Immature natural killer cell (primary cell): ENCODE measurements at regions not wholly inside any gene's neighbourhood (a gene's known extent, or its start where the extent isn't known, plus 50 kb on each side); places are given as distances from the start of the nearest gene placed in this dataset.

Source experiments
- DNase-seq, 3 donors: peaks; one replicate each; pipeline ENCODE4 v3.0.0; 2022; ENCODE audit warnings: mixed read lengths in 1 of 3
- H3K27ac Mint-ChIP-seq, 6 donors: one replicate each; pipeline ENCODE4 v1.8.0; 2020; ENCODE audit warnings: mixed read lengths in 6 of 6, mild to moderate bottlenecking in 5 of 6, inconsistent platforms in 4 of 6, moderate library complexity in 3 of 6
- H3K27me3 Mint-ChIP-seq, 3 donors: one replicate each; pipeline ENCODE4 v1.8.0; 2020 to 2021; ENCODE audit warnings: low read depth in 3 of 3, mild to moderate bottlenecking in 3 of 3, mixed read lengths in 3 of 3, moderate library complexity in 3 of 3, inconsistent platforms in 1 of 3
- H3K36me3 Mint-ChIP-seq, 3 donors: one replicate each; pipeline ENCODE4 v1.8.0; 2020; ENCODE audit warnings: mixed read lengths in 3 of 3, inconsistent platforms in 2 of 3, mild to moderate bottlenecking in 2 of 3
- H3K4me1 Mint-ChIP-seq, 2 donors: one replicate each; pipeline ENCODE4 v1.8.0; 2020; ENCODE audit warnings: inconsistent platforms in 2 of 2, mild to moderate bottlenecking in 2 of 2, mixed read lengths in 2 of 2, moderate library complexity in 1 of 2
- H3K4me3 Mint-ChIP-seq, 5 donors: one replicate each; pipeline ENCODE4 v1.8.0; 2020; ENCODE audit warnings: mild to moderate bottlenecking in 5 of 5, mixed read lengths in 5 of 5, inconsistent platforms in 3 of 5, moderate library complexity in 3 of 5
- H3K9me3 Mint-ChIP-seq, 6 donors: one replicate each; pipeline ENCODE4 v1.8.0; 2020; ENCODE audit warnings: mild to moderate bottlenecking in 6 of 6, mixed read lengths in 6 of 6, inconsistent platforms in 4 of 6, moderate library complexity in 3 of 6

GRCh38 chr11:116596346-116597260 is 176.2 kb downstream of the BUD13 start:
- DNase-seq, result no peak
- Mint-ChIP-seq H3K27me3 (peaks cover 0 to 6% (median 0%) of the 10 kb centered on the region in 3 donors), H3K4me1 (no peaks in the 10 kb centered on the region), H3K36me3 (no peaks in the 10 kb centered on the region), H3K27ac (no peak overlapping the region), H3K4me3 (no peak overlapping the region), H3K9me3 (peaks cover 0 to 2% (median 0%) of the 10 kb centered on the region in 6 donors)

- DNase-seq, result no peak
- Mint-ChIP-seq H3K4me1 (no peaks in the 10 kb centered on the region), H3K27me3 (peaks cover 0 to 9% (median 2%) of the 10 kb centered on the region in 3 donors), H3K9me3 (peaks cover 0 to 5% (median 0%) of the 10 kb centered on the region in 6 donors), H3K27ac (no peak overlapping the region), H3K4me3 (no peak overlapping the region), H3K36me3 (no peaks in the 10 kb centered on the region)
Measured at GRCh38 chr11:116595305-116595880, 177.4 kb downstream of the BUD13 start.

- Mint-ChIP-seq H3K27ac (no peak overlapping the region), H3K4me3 (no peak overlapping the region), H3K9me3 (peaks cover 0 to 5% (median 0%) of the 10 kb centered on the region in 6 donors), H3K4me1 (no peaks in the 10 kb centered on the region), H3K27me3 (peaks cover 2 to 13% (median 5%) of the 10 kb centered on the region in 3 donors), H3K36me3 (no peaks in the 10 kb centered on the region)
- no peak for DNase-seq
Measured at GRCh38 chr11:116590844-116591570, 181.8 kb downstream of the BUD13 start.

DNA sequence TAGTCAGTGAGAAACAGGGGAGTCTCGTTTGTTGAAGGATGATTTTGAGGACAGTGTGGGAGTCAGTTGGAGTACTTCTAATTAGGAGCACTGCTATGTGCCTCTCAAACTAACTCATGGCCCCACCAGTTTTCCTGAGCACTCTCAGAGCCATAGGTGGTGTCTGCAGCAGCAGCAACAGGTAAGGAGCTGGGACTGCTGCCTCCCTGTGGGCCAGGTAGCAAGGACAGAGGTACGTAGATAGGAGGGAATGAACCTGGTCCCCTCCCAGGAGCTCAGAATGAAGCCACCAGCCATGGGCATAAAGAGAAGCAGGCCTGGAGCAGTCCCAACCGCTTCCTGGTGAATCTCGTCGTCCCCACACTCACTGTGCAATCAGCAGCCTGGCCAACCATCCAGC is 183.4 kb downstream of the BUD13 start:
- Mint-ChIP-seq H3K36me3 (no peaks in the 10 kb centered on the region), H3K4me3 (no peak overlapping the region), H3K27ac (no peak overlapping the region), H3K4me1 (no peaks in the 10 kb centered on the region), H3K9me3 (peaks cover 0 to 2% (median 0%) of the 10 kb centered on the region in 6 donors), H3K27me3 (peaks cover 2 to 14% (median 7%) of the 10 kb centered on the region in 3 donors)
- no peak for DNase-seq

DNA sequence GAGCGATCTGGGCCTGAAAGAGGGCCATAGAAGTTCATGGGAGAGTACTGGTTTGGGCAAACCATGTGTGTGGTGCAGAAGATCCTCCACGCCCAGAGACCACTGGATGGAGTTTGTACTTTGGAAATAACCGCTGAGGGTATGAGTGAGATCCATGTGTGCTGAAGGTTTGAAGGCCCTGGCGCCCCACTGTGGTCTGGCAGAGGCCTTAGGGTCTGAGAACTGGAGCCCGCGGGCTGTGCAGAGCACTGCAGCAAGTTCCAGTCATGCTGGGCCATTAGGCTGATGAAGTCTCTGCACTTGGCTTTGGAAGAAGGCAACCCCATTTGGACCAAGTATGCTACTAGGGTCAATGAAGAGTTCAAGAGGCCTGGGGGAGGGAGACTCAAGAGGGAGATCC is 186.4 kb downstream of the BUD13 start:
- Mint-ChIP-seq H3K27me3 (peaks cover 10 to 22% (median 16%) of the 10 kb centered on the region in 3 donors), H3K4me1 (no peaks in the 10 kb centered on the region), H3K9me3 (peaks cover 0 to 2% (median 0%) of the 10 kb centered on the region in 6 donors), H3K27ac (no peak overlapping the region), H3K4me3 (no peak overlapping the region), H3K36me3 (no peaks in the 10 kb centered on the region)
- no peak for DNase-seq

- peaks cover 9 to 26% (median 22%) of the 10 kb centered on the region in 3 donors for H3K27me3 Mint-ChIP-seq
- H3K27ac Mint-ChIP-seq, result no peak overlapping the region
- no peak for DNase-seq
- no peaks in the 10 kb centered on the region for H3K9me3 Mint-ChIP-seq
- no peak overlapping the region for H3K4me3 Mint-ChIP-seq
- H3K4me1 Mint-ChIP-seq, result no peaks in the 10 kb centered on the region
- H3K36me3 Mint-ChIP-seq, result no peaks in the 10 kb centered on the region
Measured at GRCh38 chr11:116582571-116582970, 190.2 kb downstream of the BUD13 start.

DNA sequence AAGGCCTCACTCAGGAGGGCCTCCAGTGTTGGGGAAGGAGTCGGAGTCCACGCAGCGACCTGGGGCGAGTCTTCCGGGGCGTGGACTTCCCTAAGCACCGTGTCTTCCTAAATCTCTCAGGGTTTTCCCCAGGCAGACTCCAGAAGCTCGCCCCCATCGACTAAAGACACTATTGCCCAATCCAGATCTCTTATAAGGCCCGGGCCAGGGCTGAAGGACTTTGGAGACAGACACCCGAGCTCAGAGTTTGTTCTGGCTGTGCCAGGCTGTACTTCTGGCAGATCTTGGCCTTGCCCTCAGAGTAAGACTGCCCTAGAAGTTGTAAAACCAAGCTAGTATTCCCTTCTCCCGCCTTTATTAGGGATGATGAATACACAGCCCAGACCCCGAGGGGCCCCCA is 191.4 kb downstream of the BUD13 start:
- H3K4me3 Mint-ChIP-seq, result no peak overlapping the region
- H3K36me3 Mint-ChIP-seq, result no peaks in the 10 kb centered on the region
- H3K9me3 Mint-ChIP-seq, result no peaks in the 10 kb centered on the region
- H3K4me1 Mint-ChIP-seq, result no peaks in the 10 kb centered on the region
- no peak for DNase-seq
- peaks cover 9 to 26% (median 23%) of the 10 kb centered on the region in 3 donors for H3K27me3 Mint-ChIP-seq
- no peak overlapping the region for H3K27ac Mint-ChIP-seq

DNA sequence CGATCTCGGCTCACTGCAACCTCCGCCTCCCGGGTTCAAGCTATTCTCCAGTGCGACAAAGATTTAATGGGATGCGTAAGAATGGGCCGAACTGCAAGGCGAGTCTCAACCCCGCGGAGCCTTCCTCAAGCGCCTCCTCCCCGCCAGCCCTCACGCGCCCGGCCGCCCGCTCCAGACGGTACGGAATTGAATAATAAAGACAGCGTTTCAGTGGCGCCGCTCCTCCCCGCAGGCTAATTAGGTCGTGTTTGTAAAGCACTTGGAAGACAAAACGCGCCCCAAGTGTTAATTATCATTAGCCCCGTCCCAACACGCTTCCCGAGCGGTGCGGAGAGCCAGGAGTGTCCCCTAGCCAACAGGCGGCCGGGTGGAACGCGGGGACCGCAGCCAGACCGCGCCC is 192.0 kb downstream of the BUD13 start:
- Mint-ChIP-seq H3K27ac (no peak overlapping the region), H3K4me1 (no peaks in the 10 kb centered on the region), H3K27me3 (peaks cover 9 to 26% (median 18%) of the 10 kb centered on the region in 3 donors), H3K36me3 (no peaks in the 10 kb centered on the region), H3K9me3 (no peaks in the 10 kb centered on the region), H3K4me3 (no peak overlapping the region)
- DNase-seq, result no peak

DNA sequence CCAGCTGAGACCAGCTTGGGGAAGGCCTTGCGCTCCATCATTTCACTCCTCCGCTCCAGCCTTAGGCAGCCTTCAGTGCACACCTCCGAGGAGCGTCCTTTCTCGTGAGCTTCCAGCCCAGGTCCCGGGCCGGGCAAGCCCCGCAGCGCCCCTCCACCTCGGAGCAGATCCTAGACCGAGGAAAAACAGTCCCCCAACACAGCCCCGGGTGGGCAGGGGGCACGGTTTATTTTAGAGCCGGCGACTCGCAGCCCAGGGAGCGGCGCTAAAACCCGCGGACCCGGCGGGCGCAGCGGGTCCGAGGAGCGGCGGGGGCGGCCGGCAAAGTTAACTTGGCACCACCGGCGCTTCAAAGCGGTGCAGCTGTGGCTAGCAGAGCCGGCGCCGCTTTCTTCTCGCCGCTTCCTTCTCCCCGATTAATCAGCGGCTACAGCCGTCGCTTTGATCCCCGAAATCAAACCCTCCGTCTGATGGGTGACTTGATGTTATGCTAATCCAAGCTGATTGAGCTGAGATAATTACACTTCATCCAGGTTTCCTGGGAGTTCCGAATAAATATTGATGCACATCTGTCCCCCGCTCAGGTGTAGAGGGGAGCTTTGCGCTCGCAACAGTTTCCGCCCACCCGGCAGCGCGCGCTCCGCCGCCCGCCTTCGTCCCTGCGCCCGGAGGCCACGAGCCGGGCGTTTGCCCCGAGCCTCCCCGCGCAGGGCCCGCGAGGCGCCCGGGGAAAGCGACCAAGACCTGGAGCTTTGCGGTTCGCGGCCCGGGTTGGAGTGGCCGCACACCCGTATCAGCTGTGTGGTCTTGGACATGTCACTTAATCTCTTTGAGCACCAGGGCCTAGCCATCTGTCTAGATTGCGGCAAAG is 192.7 kb downstream of the BUD13 start:
- H3K9me3 Mint-ChIP-seq, result no peaks in the 10 kb centered on the region
- no peaks in the 10 kb centered on the region for H3K36me3 Mint-ChIP-seq
- no peak overlapping the region for H3K27ac Mint-ChIP-seq
- no peak for DNase-seq
- no peaks in the 10 kb centered on the region for H3K4me1 Mint-ChIP-seq
- H3K4me3 Mint-ChIP-seq, result no peak overlapping the region
- peaks cover 9 to 26% (median 18%) of the 10 kb centered on the region in 3 donors for H3K27me3 Mint-ChIP-seq

- no peaks in the 10 kb centered on the region for H3K36me3 Mint-ChIP-seq
- no peak for DNase-seq
- no peaks in the 10 kb centered on the region for H3K9me3 Mint-ChIP-seq
- no peak overlapping the region for H3K4me3 Mint-ChIP-seq
- H3K27ac Mint-ChIP-seq, result no peak overlapping the region
- peaks cover 9 to 23% (median 18%) of the 10 kb centered on the region in 3 donors for H3K27me3 Mint-ChIP-seq
- no peaks in the 10 kb centered on the region for H3K4me1 Mint-ChIP-seq
Measured at GRCh38 chr11:116579031-116579653, 193.6 kb downstream of the BUD13 start.

DNA sequence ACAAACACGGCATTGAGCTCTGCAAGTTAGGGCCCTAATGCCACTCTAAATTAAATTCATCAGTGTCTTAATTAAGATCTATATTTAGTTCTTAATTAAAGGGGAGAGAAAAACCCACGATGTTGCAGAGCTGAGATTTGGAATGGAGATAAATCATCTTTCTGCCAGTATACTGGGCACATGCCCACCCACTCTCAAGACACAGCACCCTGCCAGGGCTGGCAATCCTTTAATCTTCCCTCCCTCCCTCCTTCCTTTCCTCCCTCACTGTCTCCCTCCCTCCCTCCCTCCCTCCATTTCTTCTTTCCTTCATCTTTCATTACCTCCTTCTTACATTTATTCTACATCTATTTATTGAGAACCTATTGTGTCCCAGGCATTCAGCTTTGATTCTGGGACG is 194.8 kb downstream of the BUD13 start:
- Mint-ChIP-seq H3K4me3 (no peak overlapping the region), H3K36me3 (no peaks in the 10 kb centered on the region), H3K9me3 (no peaks in the 10 kb centered on the region), H3K27ac (no peak overlapping the region), H3K4me1 (no peaks in the 10 kb centered on the region), H3K27me3 (peaks cover 9 to 18% (median 16%) of the 10 kb centered on the region in 3 donors)
- no peak for DNase-seq

GRCh38 chr11:116577273-116577672 is 195.5 kb downstream of the BUD13 start:
- Mint-ChIP-seq H3K4me3 (no peak overlapping the region), H3K36me3 (no peaks in the 10 kb centered on the region), H3K27ac (no peak overlapping the region), H3K27me3 (peaks cover 9 to 17% (median 13%) of the 10 kb centered on the region in 3 donors), H3K9me3 (no peaks in the 10 kb centered on the region), H3K4me1 (no peaks in the 10 kb centered on the region)
- DNase-seq, result no peak

- Mint-ChIP-seq H3K4me1 (no peaks in the 10 kb centered on the region), H3K27ac (no peak overlapping the region), H3K27me3 (peaks cover 2 to 10% (median 9%) of the 10 kb centered on the region in 3 donors), H3K4me3 (no peak overlapping the region), H3K9me3 (no peaks in the 10 kb centered on the region), H3K36me3 (no peaks in the 10 kb centered on the region)
- DNase-seq, result no peak
Measured at GRCh38 chr11:116576526-116576925, 196.3 kb downstream of the BUD13 start.
